BE2C (cell line): ENCODE measurements at regions not wholly inside any gene's neighbourhood (a gene's known extent, or its start where the extent isn't known, plus 50 kb on each side); places are given as distances from the start of the nearest gene placed in this dataset.

ENCODE experiments used
- DNase-seq: peaks from one replicate; pipeline ENCODE4 v3.0.0-alpha.2; 2020
- H3K27me3 ChIP-seq: fragments of 250-450 bp; sonication (Bioruptor Pico); 2 replicates; pipeline ENCODE4 v1.5.1; 2020; ENCODE audit warnings: mild to moderate bottlenecking
- H3K36me3 ChIP-seq: fragments of 250-450 bp; sonication (Bioruptor Pico); 2 replicates; pipeline ENCODE4 v1.5.1; 2020; ENCODE audit warnings: mild to moderate bottlenecking
- H3K4me1 ChIP-seq: fragments of 250-450 bp; sonication (Bioruptor Pico); 2 replicates; pipeline ENCODE4 v1.5.1; 2020
- H3K4me3 ChIP-seq: 2 replicates; pipeline ENCODE4 v1.5.1; 2011; ENCODE audit warnings: low read depth, low read length
- H3K9me3 ChIP-seq: fragments of 250-450 bp; sonication (Bioruptor Pico); 2 replicates; pipeline ENCODE4 v1.5.1; 2020
- TF ChIP-seq, protein P1 (sequence below): IDR thresholded peaks from 2 replicates; pipeline ENCODE4 v1.5.1; 2012; ENCODE audit warnings: mild to moderate bottlenecking, low read depth, low read length

DNA sequence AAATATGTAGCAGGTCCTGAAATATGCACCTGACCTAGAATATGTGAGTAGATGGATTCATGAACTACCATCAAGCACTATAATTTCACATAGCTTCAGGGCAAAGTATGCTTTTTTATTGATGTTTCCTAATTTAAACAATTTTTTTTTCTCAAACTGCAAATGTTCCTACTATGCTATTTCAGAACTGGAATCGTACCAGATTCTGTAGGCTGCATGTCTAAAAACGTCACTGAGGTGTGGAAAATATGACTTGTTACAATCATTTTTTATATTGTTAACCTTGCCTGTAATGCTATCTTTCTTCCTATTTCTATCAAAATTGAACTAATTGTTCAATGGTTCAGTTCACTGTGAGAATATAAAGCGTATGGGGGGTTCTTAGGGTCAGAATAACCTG lies 78.0 kb upstream of the RERGL start:
- DNase-seq = no peak
- no peaks in the 10 kb centered on the region for H3K27me3 ChIP-seq
- TF ChIP-seq, protein P1, sequence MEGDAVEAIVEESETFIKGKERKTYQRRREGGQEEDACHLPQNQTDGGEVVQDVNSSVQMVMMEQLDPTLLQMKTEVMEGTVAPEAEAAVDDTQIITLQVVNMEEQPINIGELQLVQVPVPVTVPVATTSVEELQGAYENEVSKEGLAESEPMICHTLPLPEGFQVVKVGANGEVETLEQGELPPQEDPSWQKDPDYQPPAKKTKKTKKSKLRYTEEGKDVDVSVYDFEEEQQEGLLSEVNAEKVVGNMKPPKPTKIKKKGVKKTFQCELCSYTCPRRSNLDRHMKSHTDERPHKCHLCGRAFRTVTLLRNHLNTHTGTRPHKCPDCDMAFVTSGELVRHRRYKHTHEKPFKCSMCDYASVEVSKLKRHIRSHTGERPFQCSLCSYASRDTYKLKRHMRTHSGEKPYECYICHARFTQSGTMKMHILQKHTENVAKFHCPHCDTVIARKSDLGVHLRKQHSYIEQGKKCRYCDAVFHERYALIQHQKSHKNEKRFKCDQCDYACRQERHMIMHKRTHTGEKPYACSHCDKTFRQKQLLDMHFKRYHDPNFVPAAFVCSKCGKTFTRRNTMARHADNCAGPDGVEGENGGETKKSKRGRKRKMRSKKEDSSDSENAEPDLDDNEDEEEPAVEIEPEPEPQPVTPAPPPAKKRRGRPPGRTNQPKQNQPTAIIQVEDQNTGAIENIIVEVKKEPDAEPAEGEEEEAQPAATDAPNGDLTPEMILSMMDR = no peak
- H3K9me3 ChIP-seq = no peaks in the 10 kb centered on the region
- H3K4me1 ChIP-seq = no peaks in the 10 kb centered on the region
- H3K36me3 ChIP-seq = no peaks in the 10 kb centered on the region
- no peak overlapping the region for H3K4me3 ChIP-seq

DNA sequence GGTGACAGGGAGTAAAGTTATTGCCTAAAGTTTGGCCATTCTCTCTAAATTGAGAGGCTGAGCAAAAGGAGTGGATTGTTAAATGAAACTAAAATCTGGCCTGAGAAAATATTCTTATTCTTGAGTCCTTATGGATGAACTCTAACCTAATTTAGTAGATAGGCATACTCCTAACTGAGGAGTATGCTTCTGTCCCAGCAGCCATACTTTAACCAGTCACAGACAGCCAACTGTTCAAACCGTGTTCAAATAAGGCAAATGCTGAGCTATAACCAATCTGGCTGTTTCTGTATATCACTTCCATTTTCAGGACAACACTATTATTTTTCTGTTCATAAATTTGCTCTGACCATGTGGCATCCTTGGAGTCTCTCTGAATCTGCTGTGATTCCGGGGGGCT lies 75.9 kb upstream of the RERGL start:
- Histone ChIP-seq H3K4me3 (no peak overlapping the region), H3K9me3 (no peaks in the 10 kb centered on the region), H3K36me3 (no peaks in the 10 kb centered on the region), H3K27me3 (no peaks in the 10 kb centered on the region), H3K4me1 (no peaks in the 10 kb centered on the region)
- no peak for DNase-seq
- TF ChIP-seq, protein P1 = no peak

DNA sequence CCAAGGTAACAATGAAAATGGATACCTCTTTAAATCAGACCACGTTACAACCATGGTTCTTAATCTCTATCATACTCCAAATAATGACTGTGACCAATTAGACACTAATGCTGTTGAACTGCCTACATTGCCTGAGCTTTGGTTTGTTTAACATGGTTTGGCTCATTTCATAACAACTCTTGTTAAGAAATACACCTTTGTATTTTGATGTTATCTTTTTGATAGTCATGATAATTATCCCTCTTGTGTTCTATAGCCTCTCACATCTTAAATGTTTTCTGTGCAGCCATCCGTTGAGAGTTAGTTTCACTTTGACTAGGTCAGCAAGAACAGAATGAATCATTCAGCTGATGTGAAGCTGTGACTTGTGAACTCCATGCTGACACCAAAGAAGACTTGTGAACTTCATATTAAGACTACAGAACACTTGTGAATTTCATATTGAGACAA lies 75.5 kb upstream of the RERGL start:
- Histone ChIP-seq H3K9me3 (no peaks in the 10 kb centered on the region), H3K27me3 (no peaks in the 10 kb centered on the region), H3K4me3 (no peak overlapping the region), H3K4me1 (no peaks in the 10 kb centered on the region), H3K36me3 (no peaks in the 10 kb centered on the region)
- TF ChIP-seq, protein P1 = no peak
- DNase-seq = no peak

DNA sequence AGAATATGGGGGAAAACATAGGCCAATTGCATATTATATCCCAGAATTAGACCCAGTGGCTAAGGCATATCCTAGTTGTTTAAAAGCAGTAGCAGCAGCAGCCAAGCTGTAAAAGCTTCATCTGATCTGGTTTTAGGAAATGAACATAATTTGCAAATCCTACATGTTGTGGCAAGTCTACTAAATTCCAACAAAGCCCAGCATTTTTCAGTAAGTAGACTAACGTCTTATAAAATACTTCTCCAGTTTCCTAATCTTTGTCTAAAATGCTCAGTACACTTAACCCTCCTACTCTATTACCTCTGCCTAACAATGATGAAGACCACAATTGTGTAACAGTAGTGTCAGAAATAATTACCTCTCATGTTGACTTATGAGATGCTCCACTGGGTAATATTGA lies 70.9 kb upstream of the RERGL start:
- TF ChIP-seq, protein P1 = no peak
- H3K36me3 ChIP-seq = no peaks in the 10 kb centered on the region
- no peaks in the 10 kb centered on the region; the same call in 1 of the 2 replicates for H3K9me3 ChIP-seq
- H3K27me3 ChIP-seq = no peaks in the 10 kb centered on the region
- no peaks in the 10 kb centered on the region for H3K4me1 ChIP-seq
- DNase-seq = no peak
- no peak overlapping the region for H3K4me3 ChIP-seq

DNA sequence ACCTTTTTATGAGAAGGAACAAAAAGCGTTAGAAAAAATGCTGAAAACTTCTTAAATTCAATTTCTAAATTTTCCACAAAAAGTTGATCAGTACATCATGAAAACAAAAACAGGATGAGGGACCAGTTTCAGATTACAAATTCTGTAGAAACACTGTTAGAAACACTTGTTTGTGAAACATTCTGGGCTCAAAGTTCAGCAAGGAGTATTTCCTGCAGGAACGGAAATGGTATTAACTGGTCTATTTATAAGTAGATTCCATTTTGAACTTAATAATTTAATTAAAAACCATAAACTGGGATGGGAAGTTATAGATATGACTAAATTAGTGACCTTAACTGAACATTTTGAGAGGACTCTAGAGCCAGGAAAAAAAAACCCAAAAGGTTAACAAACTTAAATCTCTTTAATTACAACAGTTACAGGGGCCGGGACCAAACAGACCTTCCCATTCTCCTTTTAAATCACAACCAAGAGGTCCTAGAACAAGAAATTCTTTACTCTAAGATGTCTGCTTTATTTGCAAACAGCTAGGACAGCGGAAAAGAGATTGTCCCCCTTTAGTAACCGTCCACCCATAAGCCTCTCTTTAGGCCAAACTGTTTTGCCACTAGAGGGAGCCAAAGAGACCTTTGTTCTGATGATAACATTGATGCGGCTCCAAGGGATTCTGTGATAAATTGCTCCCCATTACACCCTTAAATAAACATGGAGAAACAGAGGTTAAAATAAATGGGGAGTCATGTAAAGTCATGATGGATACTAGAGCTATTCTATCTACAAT lies 69.0 kb upstream of the RERGL start:
- no peaks in the 10 kb centered on the region for H3K27me3 ChIP-seq
- no peaks in the 10 kb centered on the region for H3K36me3 ChIP-seq
- peak; percentile 62 for DNase-seq
- H3K4me3 ChIP-seq = no peak overlapping the region
- no peaks in the 10 kb centered on the region for H3K4me1 ChIP-seq
- TF ChIP-seq, protein P1 = peak; percentile 96
- H3K9me3 ChIP-seq = no peaks in the 10 kb centered on the region; the same call in 1 of the 2 replicates

DNA sequence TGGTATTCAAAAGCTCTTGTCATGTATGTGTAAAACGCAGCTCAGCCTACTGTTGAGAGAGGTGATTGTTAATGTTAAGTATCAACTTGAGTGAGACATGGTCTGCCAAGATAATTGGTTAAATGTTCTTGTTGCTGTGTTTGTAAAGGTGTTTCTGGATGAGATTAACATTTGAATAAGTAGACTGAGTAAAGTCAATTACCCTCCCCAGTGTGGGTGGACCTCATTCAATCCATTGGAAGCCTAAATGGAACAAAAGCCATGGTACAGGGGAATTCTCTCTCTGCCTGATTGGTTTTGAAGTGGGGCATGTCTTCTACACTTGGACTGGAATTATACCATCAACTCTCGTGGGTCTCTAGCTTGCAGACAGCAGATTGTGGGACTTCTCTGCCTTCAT lies 63.8 kb upstream of the RERGL start:
- no peak for DNase-seq
- no peaks in the 10 kb centered on the region; the same call in 1 of the 2 replicates for H3K9me3 ChIP-seq
- H3K36me3 ChIP-seq = no peaks in the 10 kb centered on the region
- no peak overlapping the region for H3K4me3 ChIP-seq
- H3K27me3 ChIP-seq = no peaks in the 10 kb centered on the region
- TF ChIP-seq, protein P1 = no peak
- no peaks in the 10 kb centered on the region for H3K4me1 ChIP-seq
